Activated naive CD4-positive, alpha-beta T cell treated with anti-CD3 and anti-CD28 coated beads, Interleukin-2, amount 10 ng/mL, durations not matched to agents 7 days and 5 days (primary cell): ENCODE measurements at regions not wholly inside any gene's neighbourhood (a gene's known extent, or its start where the extent isn't known, plus 50 kb on each side); places are given as distances from the start of the nearest gene placed in this dataset.
"Not testable (repeated sequence)": the region's sequence is repeated elsewhere in the genome, so short reads cannot be mapped to it uniquely, and the experiment has no call there.

Source experiments
- CTCF ChIA-PET: fragments of 350-600 bp; sonication (Branson Sonifier 250); formaldehyde crosslinking; loops from one replicate; lab custom pipeline; 2021; ENCODE audit warnings: antibody characterized with exemption; lab: Charles Lee
- DNase-seq: peaks from one replicate; pipeline ENCODE4 v3.0.0-alpha.2; 2020
- H3K27ac Mint-ChIP-seq: one replicate; pipeline ENCODE4 v1.8.0; 2021; ENCODE audit warnings: mild to moderate bottlenecking, moderate library complexity, mixed read lengths
- H3K27me3 Mint-ChIP-seq: one replicate; pipeline ENCODE4 v1.8.0; 2021; ENCODE audit warnings: mild to moderate bottlenecking, mixed read lengths
- H3K36me3 Mint-ChIP-seq: one replicate; pipeline ENCODE4 v1.8.0; 2021; ENCODE audit warnings: mixed read lengths
- H3K4me1 Mint-ChIP-seq: one replicate; pipeline ENCODE4 v1.8.0; 2021; ENCODE audit warnings: mixed read lengths
- H3K4me3 Mint-ChIP-seq: one replicate; pipeline ENCODE4 v1.8.0; 2021; ENCODE audit warnings: mild to moderate bottlenecking, moderate library complexity, mixed read lengths
- H3K9me3 Mint-ChIP-seq: one replicate; pipeline ENCODE4 v1.8.0; 2021; ENCODE audit warnings: mixed read lengths

DNA sequence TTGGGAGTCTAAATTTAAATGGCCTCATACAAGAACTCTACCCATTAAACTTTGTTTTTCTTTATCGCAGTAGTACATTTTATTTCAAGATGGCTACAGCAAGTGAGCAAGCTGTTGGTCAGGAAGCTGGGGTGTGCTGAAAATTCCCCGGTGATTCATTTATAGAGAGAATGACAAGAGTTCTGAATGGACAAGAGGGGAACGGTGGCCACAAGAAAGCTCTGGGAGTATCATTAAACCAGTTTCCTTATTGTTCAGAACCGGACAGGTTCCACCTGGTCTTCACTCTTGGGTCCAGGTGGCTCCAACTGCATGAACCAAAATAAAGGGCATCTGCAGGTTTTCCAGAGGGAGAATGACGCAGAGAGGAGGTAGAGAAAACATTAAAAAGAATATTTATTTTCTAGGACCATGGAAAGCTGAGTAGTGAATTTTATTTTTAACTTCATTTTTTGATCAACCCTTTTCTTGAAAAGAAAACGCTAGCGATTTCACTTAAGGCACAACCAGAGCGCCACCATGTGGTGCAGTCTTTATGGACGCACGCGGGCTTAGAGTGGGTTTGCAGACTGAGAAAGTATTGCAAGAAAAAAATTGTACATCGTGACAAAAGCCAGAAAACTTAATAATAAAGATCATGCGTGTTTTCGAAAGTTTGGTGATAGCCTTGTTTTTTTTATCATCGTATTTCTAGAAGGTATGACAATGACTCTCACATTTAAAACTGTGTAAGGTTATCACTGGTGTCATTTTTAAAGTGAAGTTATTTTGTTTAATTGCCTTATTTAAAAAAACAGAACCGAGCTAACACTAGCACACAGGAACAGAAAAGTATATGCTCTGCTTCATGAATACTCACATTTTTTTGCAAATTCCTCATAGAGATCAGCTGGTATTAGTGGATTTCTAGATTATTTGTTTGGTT, 97.9 kb upstream of the NOL4 start:
- no peak overlapping the region for H3K27ac Mint-ChIP-seq
- H3K9me3 Mint-ChIP-seq: peaks cover 5% of the 10 kb centered on the region
- no peak overlapping the region for H3K4me3 Mint-ChIP-seq
- DNase-seq: no peak
- no peaks in the 10 kb centered on the region for H3K27me3 Mint-ChIP-seq
- CTCF ChIA-PET: interaction anchor here (2.9 kb wide), 1 partner anchor 200 kb away, joined by 11 read pairs; no protein-coding TSS in a partner anchor
- H3K36me3 Mint-ChIP-seq: no peaks in the 10 kb centered on the region
- H3K4me1 Mint-ChIP-seq: no peaks in the 10 kb centered on the region

DNA sequence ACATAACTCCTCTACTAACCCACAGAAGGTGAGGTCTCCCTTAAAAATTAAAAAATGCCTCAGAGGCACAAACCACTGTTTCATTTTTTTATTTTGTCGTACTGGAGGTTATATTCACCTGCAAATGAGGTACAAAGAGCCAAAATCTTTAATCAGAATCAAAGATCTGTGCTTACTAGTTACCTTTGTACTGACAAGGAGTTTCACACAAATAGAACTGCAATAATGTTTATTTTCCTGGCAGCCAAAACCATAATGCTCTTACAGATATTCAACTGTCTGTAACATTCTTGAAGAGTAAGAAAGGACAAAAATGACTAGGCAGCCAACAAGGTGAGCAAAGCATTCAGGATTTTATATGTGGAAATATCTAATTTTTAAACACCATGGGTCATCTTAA, 105.1 kb upstream of the NOL4 start:
- no peak overlapping the region for H3K4me3 Mint-ChIP-seq
- H3K27me3 Mint-ChIP-seq: no peaks in the 10 kb centered on the region
- no peak for DNase-seq
- no peaks in the 10 kb centered on the region for H3K4me1 Mint-ChIP-seq
- no peaks in the 10 kb centered on the region for H3K36me3 Mint-ChIP-seq
- CTCF ChIA-PET: no interaction called here
- peaks cover 6% of the 10 kb centered on the region for H3K9me3 Mint-ChIP-seq
- H3K27ac Mint-ChIP-seq: no peak overlapping the region

DNA sequence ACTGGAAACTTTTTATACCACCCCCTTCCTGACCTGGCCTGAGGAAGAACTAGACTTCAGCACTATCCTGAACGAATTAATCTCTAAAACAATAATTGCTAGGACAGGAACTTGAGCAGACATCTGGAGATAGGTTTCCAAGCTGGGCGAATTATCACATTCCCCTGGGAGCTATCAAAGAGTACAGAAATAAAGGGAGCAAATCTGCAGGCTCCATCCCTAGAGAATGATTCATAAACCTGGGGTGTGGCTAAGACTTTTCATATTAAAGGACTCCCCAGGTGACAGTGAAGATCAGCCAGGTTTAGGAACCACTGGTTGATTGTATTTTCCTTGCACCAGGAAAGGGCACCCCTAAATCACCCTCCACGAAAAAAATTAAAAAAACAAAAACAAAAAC, 105.6 kb upstream of the NOL4 start:
- H3K27me3 Mint-ChIP-seq: no peaks in the 10 kb centered on the region
- no peaks in the 10 kb centered on the region for H3K36me3 Mint-ChIP-seq
- no peak overlapping the region for H3K4me3 Mint-ChIP-seq
- CTCF ChIA-PET: no interaction called here
- H3K4me1 Mint-ChIP-seq: no peaks in the 10 kb centered on the region
- no peak overlapping the region for H3K27ac Mint-ChIP-seq
- no peak for DNase-seq
- peaks cover 6% of the 10 kb centered on the region for H3K9me3 Mint-ChIP-seq

DNA sequence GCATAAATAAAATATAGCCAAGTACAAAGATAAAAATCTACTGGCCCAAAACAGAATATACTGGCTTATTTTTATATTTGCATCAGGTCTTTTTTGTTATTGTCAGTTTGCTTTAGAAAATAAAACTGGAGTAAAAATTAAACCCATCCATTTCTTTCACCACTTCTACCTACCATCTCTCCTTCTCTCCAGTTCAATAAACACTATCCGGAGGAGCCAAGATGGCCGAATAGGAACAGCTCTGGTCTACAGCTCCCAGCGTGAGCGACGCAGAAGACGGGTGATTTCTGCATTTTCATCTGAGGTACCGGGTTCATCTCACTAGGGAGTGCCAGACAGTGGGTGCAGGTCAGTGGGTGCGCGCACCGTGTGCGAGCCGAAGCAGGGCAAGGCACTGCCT, 106.2 kb upstream of the NOL4 start:
- H3K27ac Mint-ChIP-seq, DNase-seq, H3K27me3 Mint-ChIP-seq, H3K36me3 Mint-ChIP-seq, CTCF ChIA-PET, H3K4me3 Mint-ChIP-seq, H3K4me1 Mint-ChIP-seq, H3K9me3 Mint-ChIP-seq: not testable (repeated sequence)

DNA sequence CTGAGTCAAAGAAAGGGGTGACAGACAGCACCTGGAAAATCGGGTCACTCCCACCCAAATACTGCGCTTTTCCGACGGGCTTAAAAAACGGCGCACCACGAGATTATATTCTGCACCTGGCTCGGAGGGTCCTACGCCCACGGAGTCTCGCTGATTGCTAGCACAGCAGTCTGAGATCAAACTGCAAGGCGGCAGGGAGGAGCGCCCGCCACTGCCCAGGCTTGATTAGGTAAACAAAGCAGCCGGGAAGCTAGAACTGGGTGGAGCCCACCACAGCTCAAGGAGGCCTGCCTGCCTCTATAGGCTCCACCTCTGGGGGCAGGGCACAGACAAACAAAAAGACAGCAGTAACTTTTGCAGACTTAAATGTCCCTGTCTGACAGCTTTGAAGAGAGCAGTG, 106.6 kb upstream of the NOL4 start:
- H3K4me3 Mint-ChIP-seq, H3K9me3 Mint-ChIP-seq, CTCF ChIA-PET, H3K27me3 Mint-ChIP-seq, H3K36me3 Mint-ChIP-seq, H3K4me1 Mint-ChIP-seq, H3K27ac Mint-ChIP-seq, DNase-seq: not testable (repeated sequence)

DNA sequence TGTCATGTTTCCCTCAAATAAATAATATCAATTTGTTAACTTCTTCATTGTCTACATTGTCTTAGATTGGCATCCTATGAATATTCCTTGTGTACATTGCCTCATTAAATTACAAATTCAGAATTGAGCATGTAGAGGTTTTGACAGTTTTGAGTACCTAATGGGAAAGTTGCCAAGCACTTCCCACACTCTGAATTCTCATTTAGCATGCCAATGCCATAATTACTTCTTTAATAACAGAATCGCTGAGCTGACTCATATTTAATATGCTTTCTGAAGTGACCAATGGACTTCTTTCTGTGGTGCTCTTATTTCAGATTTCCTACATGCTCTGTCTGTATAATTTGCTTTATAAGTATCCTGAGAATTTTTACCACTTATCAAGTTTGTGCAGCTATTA, 114.4 kb upstream of the NOL4 start:
- Mint-ChIP-seq H3K4me3 (no peak overlapping the region), H3K36me3 (no peaks in the 10 kb centered on the region), H3K4me1 (no peaks in the 10 kb centered on the region), H3K9me3 (no peaks in the 10 kb centered on the region), H3K27me3 (no peaks in the 10 kb centered on the region), H3K27ac (no peak overlapping the region)
- CTCF ChIA-PET: no interaction called here
- DNase-seq: no peak

DNA sequence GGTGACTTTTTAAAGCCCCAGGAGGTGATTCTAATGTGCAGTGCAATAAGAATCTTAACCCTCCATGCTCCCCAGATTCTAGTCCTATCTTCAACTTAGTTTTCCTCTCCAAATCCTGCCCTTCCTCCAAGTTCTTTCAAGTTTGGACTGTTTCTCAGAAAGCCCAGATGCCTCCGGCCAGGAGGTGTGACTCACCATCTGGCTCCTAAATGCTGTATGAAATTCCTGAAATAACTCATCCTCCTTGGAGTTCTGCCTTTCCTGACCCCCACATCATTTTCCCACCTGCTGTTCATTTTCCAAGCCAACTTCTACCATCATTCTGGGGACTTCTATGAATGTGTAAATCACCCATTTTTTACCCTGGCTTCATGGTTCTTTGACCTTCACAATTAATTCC, 118.2 kb upstream of the NOL4 start:
- CTCF ChIA-PET: no interaction called here
- no peak for DNase-seq

DNA sequence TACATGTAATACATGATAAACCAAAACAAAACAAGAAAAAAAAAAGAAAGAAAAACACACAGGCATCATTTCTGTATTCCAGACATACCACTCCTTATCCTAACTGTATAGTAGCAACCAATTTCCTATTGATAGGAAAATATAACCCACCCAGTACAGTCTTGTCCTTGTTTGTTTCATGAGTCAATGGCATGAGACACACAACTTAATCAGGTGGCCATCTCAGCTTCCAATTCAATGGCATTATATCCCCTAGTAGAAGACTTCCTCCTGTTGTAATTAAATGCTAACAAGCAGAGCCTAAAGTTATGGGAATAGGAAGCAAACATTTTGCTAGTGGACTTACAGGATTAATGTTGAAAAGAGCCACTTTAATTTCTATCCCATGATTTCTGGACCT, 121.0 kb upstream of the NOL4 start:
- no peak overlapping the region for H3K27ac Mint-ChIP-seq
- CTCF ChIA-PET: no interaction called here
- no peaks in the 10 kb centered on the region for H3K4me1 Mint-ChIP-seq
- H3K4me3 Mint-ChIP-seq: no peak overlapping the region
- no peaks in the 10 kb centered on the region for H3K27me3 Mint-ChIP-seq
- no peaks in the 10 kb centered on the region for H3K36me3 Mint-ChIP-seq
- no peak for DNase-seq
- H3K9me3 Mint-ChIP-seq: no peaks in the 10 kb centered on the region

More for the DNA sequence above, 118.2 kb upstream of the NOL4 start:
- no peaks in the 10 kb centered on the region for H3K4me1 Mint-ChIP-seq
- H3K27me3 Mint-ChIP-seq: no peaks in the 10 kb centered on the region
- H3K36me3 Mint-ChIP-seq: no peaks in the 10 kb centered on the region
- no peaks in the 10 kb centered on the region for H3K9me3 Mint-ChIP-seq
- no peak overlapping the region for H3K4me3 Mint-ChIP-seq
- no peak overlapping the region for H3K27ac Mint-ChIP-seq

DNA sequence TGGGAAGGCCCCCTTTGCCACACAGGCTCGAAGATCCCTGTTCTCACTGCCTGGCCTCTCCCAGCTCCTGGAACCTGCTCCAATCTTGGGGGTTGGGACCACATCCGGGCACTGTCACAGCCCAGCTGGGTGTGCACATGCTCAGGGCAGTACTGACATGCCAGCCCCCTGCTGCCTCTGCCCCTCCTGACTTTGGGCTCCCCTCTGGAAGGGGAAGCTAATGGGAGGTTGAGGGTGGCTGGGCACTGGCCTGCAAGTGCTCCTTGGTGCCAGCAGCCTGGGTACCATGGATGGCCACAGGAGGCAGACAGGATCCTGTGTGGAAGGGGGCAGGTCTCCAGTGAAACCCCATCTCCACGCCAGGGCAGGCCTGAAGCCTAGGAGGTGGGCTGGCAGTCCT, 126.1 kb upstream of the NOL4 start:
- H3K4me3 Mint-ChIP-seq: no peak overlapping the region
- H3K4me1 Mint-ChIP-seq: no peaks in the 10 kb centered on the region

DNA sequence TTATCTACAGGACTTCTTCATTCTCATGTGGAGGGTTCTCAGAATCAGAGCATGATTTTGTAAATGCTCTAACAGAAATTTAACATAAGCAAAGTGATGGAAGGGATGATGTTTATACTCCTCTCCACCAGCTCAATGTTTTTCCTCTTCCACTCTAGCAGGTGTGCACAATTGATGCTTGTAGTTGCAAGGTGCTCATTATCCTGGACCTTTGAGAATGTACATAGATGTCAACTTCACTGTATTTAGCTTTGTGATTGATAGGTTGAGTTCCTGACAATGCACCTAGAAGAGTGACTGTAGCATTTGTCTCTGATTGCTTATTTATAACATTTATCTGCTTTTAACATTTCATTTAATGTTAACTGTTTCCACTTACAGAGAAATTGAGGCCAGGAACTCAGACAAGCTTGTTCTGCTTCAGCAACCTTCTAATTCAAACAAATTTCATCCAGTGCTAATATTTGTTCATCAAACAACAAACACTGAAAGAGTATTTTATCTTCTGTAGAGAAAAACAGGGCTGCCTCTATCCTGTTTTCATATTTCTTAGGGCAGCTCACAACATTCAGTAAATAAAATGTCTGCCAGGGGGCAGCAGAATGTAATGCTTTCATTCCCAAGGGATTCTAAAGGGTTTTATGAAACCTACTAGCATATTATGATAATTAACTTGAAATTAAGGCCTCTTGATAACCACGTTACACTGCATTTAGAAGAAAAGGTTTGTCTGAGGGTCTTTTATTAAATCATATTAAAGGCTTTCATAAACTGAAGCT, 127.9 kb upstream of the NOL4 start:
- Mint-ChIP-seq H3K4me3 (no peak overlapping the region), H3K27ac (no peak overlapping the region), H3K27me3 (no peaks in the 10 kb centered on the region), H3K9me3 (peaks cover 8% of the 10 kb centered on the region), H3K4me1 (no peaks in the 10 kb centered on the region), H3K36me3 (no peaks in the 10 kb centered on the region)
- CTCF ChIA-PET: no interaction called here
- no peak for DNase-seq

More for the DNA sequence above, 126.1 kb upstream of the NOL4 start:
- Mint-ChIP-seq H3K27me3 (no peaks in the 10 kb centered on the region), H3K9me3 (peaks cover 8% of the 10 kb centered on the region), H3K36me3 (no peaks in the 10 kb centered on the region), H3K27ac (no peak overlapping the region)
- CTCF ChIA-PET: no interaction called here
- no peak for DNase-seq

DNA sequence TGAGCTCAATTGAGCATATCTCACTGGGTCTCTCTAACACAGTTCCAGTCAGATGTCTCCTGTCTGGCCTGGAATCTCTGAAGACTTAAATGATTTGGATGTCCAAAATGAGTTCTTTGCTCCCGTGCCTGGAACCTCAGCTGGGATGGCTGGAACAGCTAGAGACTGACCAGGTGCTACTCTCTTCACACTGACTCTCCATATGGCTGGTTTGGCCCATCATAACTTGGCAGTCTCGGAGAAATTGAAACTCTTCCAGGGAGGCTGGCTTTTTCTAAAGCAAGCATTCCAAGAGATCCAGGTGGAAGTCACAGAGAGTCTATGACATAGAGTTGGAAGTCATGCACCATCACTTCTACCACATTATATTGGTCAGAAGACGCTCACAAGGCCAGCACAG, 129.6 kb upstream of the NOL4 start:
- Mint-ChIP-seq H3K4me3 (no peak overlapping the region), H3K27me3 (no peaks in the 10 kb centered on the region), H3K4me1 (no peaks in the 10 kb centered on the region), H3K9me3 (peaks cover 11% of the 10 kb centered on the region), H3K27ac (no peak overlapping the region), H3K36me3 (no peaks in the 10 kb centered on the region)
- CTCF ChIA-PET: no interaction called here
- no peak for DNase-seq

DNA sequence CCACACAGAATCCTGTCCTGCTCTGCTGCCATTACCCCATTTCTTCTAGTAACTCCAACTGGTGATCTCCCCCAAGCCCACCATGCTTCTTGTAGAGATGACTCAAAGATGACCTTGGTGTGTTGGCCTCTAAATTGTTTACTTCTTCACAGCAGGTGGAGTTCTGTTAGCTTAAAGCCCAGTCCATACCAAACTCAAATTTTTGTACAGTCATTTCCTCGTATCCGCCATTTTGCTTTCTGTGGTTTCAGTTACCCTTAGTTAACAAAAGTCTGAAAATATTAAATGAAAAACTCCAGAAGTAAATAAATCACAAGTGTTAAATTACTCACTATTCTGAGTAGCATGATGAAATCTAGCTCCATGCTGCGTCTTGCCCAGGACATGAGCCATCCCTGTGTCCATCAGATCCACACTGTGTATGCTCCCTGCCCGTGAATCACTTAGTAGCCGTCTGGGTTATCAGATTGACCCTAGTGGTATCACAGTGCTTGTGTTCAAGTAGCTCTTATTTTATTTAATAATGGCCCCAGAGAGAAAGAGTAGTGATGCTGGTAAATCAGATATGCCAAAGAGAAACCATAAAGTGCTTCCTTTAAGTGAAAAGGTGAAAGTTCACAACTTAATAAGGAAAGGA, 133.3 kb upstream of the NOL4 start:
- CTCF ChIA-PET: no interaction called here
- Mint-ChIP-seq H3K27me3 (no peaks in the 10 kb centered on the region), H3K9me3 (peaks cover 7% of the 10 kb centered on the region), H3K36me3 (no peaks in the 10 kb centered on the region), H3K4me3 (no peak overlapping the region), H3K27ac (no peak overlapping the region), H3K4me1 (no peaks in the 10 kb centered on the region)
- no peak for DNase-seq

DNA sequence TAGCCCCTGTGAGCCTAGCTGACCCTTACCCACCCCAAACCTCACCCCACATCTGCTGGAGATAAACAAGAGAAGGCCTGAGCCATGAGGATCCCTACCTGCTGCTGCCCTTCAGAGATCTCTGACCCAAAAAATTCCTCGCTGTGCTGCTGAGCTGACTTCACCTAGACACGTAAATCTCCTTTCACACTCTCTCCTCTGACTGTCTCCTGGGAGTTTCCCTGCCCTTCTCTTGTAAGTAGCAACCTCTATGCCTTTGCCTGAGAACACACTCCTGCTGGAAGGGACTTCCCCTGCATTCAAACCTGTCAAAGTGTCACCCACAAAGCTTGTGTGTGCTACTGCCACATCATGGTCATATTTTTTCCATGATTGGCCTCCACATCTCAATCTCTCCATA, 134.2 kb upstream of the NOL4 start:
- Mint-ChIP-seq H3K4me1 (no peaks in the 10 kb centered on the region), H3K27ac (no peak overlapping the region), H3K27me3 (no peaks in the 10 kb centered on the region), H3K36me3 (no peaks in the 10 kb centered on the region), H3K9me3 (peaks cover 7% of the 10 kb centered on the region), H3K4me3 (no peak overlapping the region)
- CTCF ChIA-PET: no interaction called here
- DNase-seq: no peak

DNA sequence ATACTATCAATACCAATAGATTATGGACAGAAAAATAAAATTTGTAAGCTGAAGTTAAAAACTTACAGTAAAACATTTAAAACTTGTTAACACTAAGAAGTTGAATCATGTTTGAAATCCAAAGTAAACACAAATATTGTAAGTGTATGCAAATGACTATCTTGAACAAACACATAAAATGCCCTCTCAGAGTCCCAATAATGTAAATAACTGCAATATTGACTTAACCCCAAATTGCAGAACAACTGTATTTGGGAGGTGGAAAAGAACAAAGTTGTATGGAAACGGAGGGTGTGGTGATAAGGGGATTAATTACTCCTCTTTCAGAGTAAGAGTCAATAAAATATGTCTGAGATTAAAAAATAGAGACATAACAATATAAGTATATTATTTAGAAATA, 140.0 kb upstream of the NOL4 start:
- Mint-ChIP-seq H3K36me3 (no peaks in the 10 kb centered on the region), H3K27ac (no peak overlapping the region), H3K27me3 (no peaks in the 10 kb centered on the region), H3K4me1 (no peaks in the 10 kb centered on the region), H3K4me3 (no peak overlapping the region), H3K9me3 (peaks cover 1% of the 10 kb centered on the region)
- CTCF ChIA-PET: no interaction called here
- no peak for DNase-seq
